PC-9 (cell line): ENCODE measurements at regions not wholly inside any gene's neighbourhood (a gene's known extent, or its start where the extent isn't known, plus 50 kb on each side); places are given as distances from the start of the nearest gene placed in this dataset.

Source experiments
- BruUV-seq: library from RNA; stranded (reverse); fragments of 400-500 nt; replicated peaks from 2 replicates; lab custom pipeline; 2021; lab: Mats Ljungman, UMichigan
- CTCF ChIA-PET: fragments of 300-600 bp; sonication (Branson Sonifier 250); formaldehyde crosslinking; loops from one replicate; lab custom pipeline; 2022; ENCODE audit warnings: antibody characterized with exemption; lab: Charles Lee
- POLR2A ChIA-PET: fragments of 300-600 bp; sonication (Branson Sonifier 250); formaldehyde crosslinking; loops from one replicate; lab custom pipeline; 2022; ENCODE audit warnings: antibody characterized with exemption; ENCODE audit not compliant: unreplicated experiment; lab: Charles Lee
- DNase-seq, 2 experiments: peaks; one replicate each; pipeline versions ENCODE4 v3.0.0 to v3.0.0-alpha.2; 2015 to 2022; ENCODE audit warnings: mixed read lengths in 1 of 2
- H2AFZ ChIP-seq: fragments of 200-600 bp; sonication (generic); 2 replicates; pipeline ENCODE4 v1.8.1; 2017; ENCODE audit warnings: antibody characterized with exemption
- H3F3A ChIP-seq: fragments of 200-600 bp; sonication (generic); 2 replicates; pipeline ENCODE4 v1.8.1; 2017; ENCODE audit warnings: antibody characterized with exemption, mild to moderate bottlenecking, low read depth; ENCODE audit not compliant: insufficient read depth
- H3K27ac ChIP-seq: fragments of 200-600 bp; sonication (generic); 2 replicates; pipeline ENCODE4 v1.6.1; 2016; ENCODE audit warnings: mixed run types
- H3K27me3 ChIP-seq: fragments of 200-600 bp; sonication (generic); 2 replicates; pipeline ENCODE4 v1.6.1; 2016; ENCODE audit warnings: low read depth, mixed run types; ENCODE audit not compliant: insufficient read depth
- H3K36me3 ChIP-seq: fragments of 200-600 bp; sonication (generic); 2 replicates; pipeline ENCODE4 v1.6.1; 2016; ENCODE audit warnings: low read depth, mixed run types
- H3K4me1 ChIP-seq: fragments of 200-600 bp; sonication (generic); replicated peaks from 2 replicates; pipeline ENCODE4 v1.6.1; 2016; ENCODE audit warnings: mixed run types; ENCODE audit not compliant: insufficient read depth
- H3K4me2 ChIP-seq: fragments of 200-600 bp; sonication (generic); 2 replicates; pipeline ENCODE4 v1.6.1; 2017; ENCODE audit warnings: mixed run types
- H3K4me3 ChIP-seq: fragments of 200-600 bp; sonication (generic); 2 replicates; pipeline ENCODE4 v1.6.1; 2016; ENCODE audit warnings: mixed run types
- H3K79me2 ChIP-seq: fragments of 200-600 bp; sonication (generic); 2 replicates; pipeline ENCODE4 v1.6.1; 2017; ENCODE audit warnings: low read depth, mixed run types
- H3K9me2 ChIP-seq: fragments of 200-600 bp; sonication (generic); 2 replicates; pipeline ENCODE4 v1.8.1; 2017; ENCODE audit warnings: mild to moderate bottlenecking; ENCODE audit not compliant: insufficient read depth
- H3K9me3 ChIP-seq: fragments of 200-600 bp; sonication (generic); 2 replicates; pipeline ENCODE4 v1.8.1; 2016; ENCODE audit warnings: low read depth; ENCODE audit not compliant: insufficient read depth
- H4K20me1 ChIP-seq: fragments of 200-600 bp; sonication (generic); 2 replicates; pipeline ENCODE4 v1.8.1; 2017; ENCODE audit not compliant: insufficient read depth
- EZH2 ChIP-seq: fragments of 200-600 bp; sonication (generic); IDR thresholded peaks from 2 replicates; pipeline ENCODE4 v1.8.0; 2017; ENCODE audit warnings: antibody characterized with exemption, low read depth
- intact Hi-C: fragments of 100-400 bp; cut with micrococcal nuclease; formaldehyde crosslinking; loops from one replicate; pipeline ENCODE4 v1.10.0; 2022; ENCODE audit not compliant: unreplicated experiment
- TF ChIP-seq, protein P1 (sequence below): fragments of 200-600 bp; sonication (generic); conservative IDR thresholded peaks from 2 replicates; pipeline ENCODE4 v1.6.1; 2017; ENCODE audit warnings: mixed run types, antibody characterized with exemption, mild to moderate bottlenecking, moderate library complexity

DNA sequence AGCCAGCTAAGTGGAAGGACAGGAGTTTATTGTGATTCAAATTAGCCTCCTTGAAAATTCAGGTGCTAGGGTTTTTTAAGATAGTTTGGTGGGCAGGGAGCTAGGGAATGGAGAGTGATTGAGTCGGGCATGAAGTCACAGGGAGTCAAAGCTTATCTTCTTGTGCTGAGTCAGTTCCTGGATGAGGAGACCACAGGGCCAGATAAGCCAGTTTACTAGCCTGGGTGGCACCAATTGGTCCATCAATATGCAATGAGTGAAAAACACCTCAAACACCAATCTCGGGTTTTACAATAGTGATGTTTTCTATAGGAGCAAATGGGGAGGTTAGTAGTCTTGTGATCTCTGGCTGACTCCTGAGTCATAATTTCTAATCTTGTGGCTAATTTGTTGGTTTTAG lies 165.1 kb downstream of the ABCC12 start:
- H3K4me3 ChIP-seq, result no peak overlapping the region
- TF ChIP-seq EZH2, result no peak
- TF ChIP-seq, protein P1, sequence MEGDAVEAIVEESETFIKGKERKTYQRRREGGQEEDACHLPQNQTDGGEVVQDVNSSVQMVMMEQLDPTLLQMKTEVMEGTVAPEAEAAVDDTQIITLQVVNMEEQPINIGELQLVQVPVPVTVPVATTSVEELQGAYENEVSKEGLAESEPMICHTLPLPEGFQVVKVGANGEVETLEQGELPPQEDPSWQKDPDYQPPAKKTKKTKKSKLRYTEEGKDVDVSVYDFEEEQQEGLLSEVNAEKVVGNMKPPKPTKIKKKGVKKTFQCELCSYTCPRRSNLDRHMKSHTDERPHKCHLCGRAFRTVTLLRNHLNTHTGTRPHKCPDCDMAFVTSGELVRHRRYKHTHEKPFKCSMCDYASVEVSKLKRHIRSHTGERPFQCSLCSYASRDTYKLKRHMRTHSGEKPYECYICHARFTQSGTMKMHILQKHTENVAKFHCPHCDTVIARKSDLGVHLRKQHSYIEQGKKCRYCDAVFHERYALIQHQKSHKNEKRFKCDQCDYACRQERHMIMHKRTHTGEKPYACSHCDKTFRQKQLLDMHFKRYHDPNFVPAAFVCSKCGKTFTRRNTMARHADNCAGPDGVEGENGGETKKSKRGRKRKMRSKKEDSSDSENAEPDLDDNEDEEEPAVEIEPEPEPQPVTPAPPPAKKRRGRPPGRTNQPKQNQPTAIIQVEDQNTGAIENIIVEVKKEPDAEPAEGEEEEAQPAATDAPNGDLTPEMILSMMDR, result no peak
- H2AFZ ChIP-seq, result no peak overlapping the region
- no peaks in the 10 kb centered on the region for H3K79me2 ChIP-seq
- peaks cover 15% of the 10 kb centered on the region for H3K9me3 ChIP-seq
- no peaks in the 10 kb centered on the region for H4K20me1 ChIP-seq
- POLR2A ChIA-PET, result no interaction called here
- H3K9me2 ChIP-seq, result peaks cover 4% of the 10 kb centered on the region; the same call in 1 of the 2 replicates
- H3K4me2 ChIP-seq, result no peak overlapping the region
- H3K27ac ChIP-seq, result no peak overlapping the region
- H3K27me3 ChIP-seq, result no peaks in the 10 kb centered on the region
- H3K36me3 ChIP-seq, result no peaks in the 10 kb centered on the region
- CTCF ChIA-PET, result no interaction called here
- DNase-seq, result no peak
- 0 out of 2 replicates have a peak, but pooled peaks cover 7% of the 10 kb centered on the region for H3K4me1 ChIP-seq
- no peaks in the 10 kb centered on the region for H3F3A ChIP-seq
- BruUV-seq, result no TSS peak
- intact Hi-C loops, result no loop called here

DNA sequence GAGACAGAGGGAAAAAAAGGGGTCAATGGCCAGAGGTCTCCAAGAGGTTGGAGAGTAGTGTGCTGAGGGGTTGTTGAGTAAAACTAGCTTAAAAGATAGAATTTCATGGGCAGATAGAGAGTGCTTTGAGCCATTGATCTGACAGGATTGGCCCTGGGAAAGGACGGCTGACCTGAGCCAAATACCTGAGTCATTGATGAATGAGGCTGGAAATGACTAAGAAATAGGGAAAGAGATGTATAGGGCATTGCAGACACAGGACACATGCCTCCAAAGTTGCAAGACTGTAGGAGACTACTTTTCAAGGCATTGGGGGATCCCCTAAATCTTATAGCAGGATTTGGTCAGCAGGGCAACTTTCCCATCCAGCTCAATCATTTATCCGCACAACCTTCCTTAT lies 168.7 kb downstream of the ABCC12 start:
- TF ChIP-seq EZH2, result no peak
- TF ChIP-seq, protein P1, result no peak
- Histone ChIP-seq H3K9me2 (peaks cover 4% of the 10 kb centered on the region; the same call in 1 of the 2 replicates), H3K27me3 (no peaks in the 10 kb centered on the region), H3K4me1 (0 out of 2 replicates have a peak, but pooled peaks cover 7% of the 10 kb centered on the region), H3K4me2 (no peak overlapping the region), H3K27ac (no peak overlapping the region), H3K4me3 (no peak overlapping the region), H4K20me1 (no peaks in the 10 kb centered on the region), H2AFZ (no peak overlapping the region), H3K36me3 (no peaks in the 10 kb centered on the region), H3K79me2 (no peaks in the 10 kb centered on the region), H3F3A (no peaks in the 10 kb centered on the region), H3K9me3 (peaks cover 9% of the 10 kb centered on the region)
- POLR2A ChIA-PET, result no interaction called here
- BruUV-seq, result no TSS peak
- CTCF ChIA-PET, result no interaction called here
- DNase-seq, result no peak
- intact Hi-C loops, result no loop called here

DNA sequence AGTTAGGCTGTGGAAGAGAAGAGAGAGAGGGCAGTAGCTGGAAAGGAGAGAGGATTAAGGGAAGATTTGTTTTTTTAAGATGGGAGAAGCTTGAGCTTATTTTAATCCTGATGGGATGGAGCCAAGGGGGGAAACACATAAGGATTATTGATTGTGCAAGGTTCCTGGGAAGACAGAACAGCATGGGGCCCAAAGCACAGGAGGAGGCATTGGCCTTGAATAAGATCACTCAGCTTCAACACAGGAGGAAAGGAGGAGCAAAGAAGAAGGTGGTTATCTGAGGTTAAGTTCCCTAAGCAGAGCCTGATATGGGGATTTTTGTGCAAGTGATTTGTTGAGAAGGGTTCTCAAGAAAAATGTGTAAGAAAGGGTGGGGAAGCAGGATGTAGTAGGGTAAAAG lies 169.8 kb downstream of the ABCC12 start:
- no peaks in the 10 kb centered on the region for H3K79me2 ChIP-seq
- H3K4me2 ChIP-seq, result no peak overlapping the region
- DNase-seq, result no peak
- H3K27me3 ChIP-seq, result no peaks in the 10 kb centered on the region
- POLR2A ChIA-PET, result no interaction called here
- H4K20me1 ChIP-seq, result no peaks in the 10 kb centered on the region
- TF ChIP-seq, protein P1, result no peak
- TF ChIP-seq EZH2, result no peak
- no peak overlapping the region for H2AFZ ChIP-seq
- H3K9me2 ChIP-seq, result peaks cover 4% of the 10 kb centered on the region; the same call in 1 of the 2 replicates
- H3K9me3 ChIP-seq, result peaks cover 9% of the 10 kb centered on the region
- no peaks in the 10 kb centered on the region for H3K36me3 ChIP-seq
- H3F3A ChIP-seq, result no peaks in the 10 kb centered on the region
- no peak overlapping the region for H3K27ac ChIP-seq
- CTCF ChIA-PET, result no interaction called here
- H3K4me1 ChIP-seq, result 0 out of 2 replicates have a peak, but pooled peaks cover 7% of the 10 kb centered on the region
- H3K4me3 ChIP-seq, result no peak overlapping the region
- BruUV-seq, result no TSS peak
- intact Hi-C loops, result no loop called here
